Smooth muscle cell (in vitro differentiated cells): ENCODE measurements at regions not wholly inside any gene's neighbourhood (a gene's known extent, or its start where the extent isn't known, plus 50 kb on each side); places are given as distances from the start of the nearest gene placed in this dataset.

Experiments used
- DNase-seq: peaks from one replicate; lab custom pipeline; 2025; ENCODE audit not compliant: unreplicated experiment; lab: John Stamatoyannopoulos, UW
- H2AFZ ChIP-seq: fragments of 200-600 bp; sonication (generic); 2 replicates; pipeline ENCODE4 v1.6.0; 2016; ENCODE audit warnings: antibody characterized with exemption, low read depth, mild to moderate bottlenecking
- H3F3A ChIP-seq: fragments of 200-600 bp; sonication (generic); 2 replicates; pipeline ENCODE4 v1.6.0; 2017; ENCODE audit warnings: antibody characterized with exemption, low read depth
- H3K27ac ChIP-seq: fragments of 200-600 bp; sonication (generic); 2 replicates; pipeline ENCODE4 v1.5.1; 2016; ENCODE audit warnings: low read depth, mild to moderate bottlenecking
- H3K27me3 ChIP-seq: fragments of 200-600 bp; sonication (generic); 2 replicates; pipeline ENCODE4 v1.6.1; 2016; ENCODE audit warnings: low read depth, mild to moderate bottlenecking
- H3K36me3 ChIP-seq: fragments of 200-600 bp; sonication (generic); 2 replicates; pipeline ENCODE4 v1.5.1; 2016; ENCODE audit warnings: low read depth
- H3K4me1 ChIP-seq: fragments of 200-600 bp; sonication (generic); 2 replicates; pipeline ENCODE4 v1.5.1; 2016; ENCODE audit warnings: low read depth
- H3K4me2 ChIP-seq: fragments of 200-600 bp; sonication (generic); 2 replicates; pipeline ENCODE4 v1.6.0; 2016; ENCODE audit warnings: mild to moderate bottlenecking
- H3K4me3 ChIP-seq: fragments of 200-600 bp; sonication (generic); 2 replicates; pipeline ENCODE4 v1.5.1; 2016; ENCODE audit warnings: mild to moderate bottlenecking
- H3K79me2 ChIP-seq: fragments of 200-600 bp; sonication (generic); 2 replicates; pipeline ENCODE4 v1.6.0; 2016; ENCODE audit warnings: low read depth, mild to moderate bottlenecking
- H3K9ac ChIP-seq: fragments of 200-600 bp; sonication (generic); 2 replicates; pipeline ENCODE4 v1.6.0; 2016; ENCODE audit warnings: low read depth
- H3K9me3 ChIP-seq: fragments of 200-600 bp; sonication (generic); replicated peaks from 2 replicates; pipeline ENCODE4 v1.5.1; 2016; ENCODE audit warnings: low read depth
- H4K20me1 ChIP-seq: fragments of 200-600 bp; sonication (generic); 2 replicates; pipeline ENCODE4 v1.6.0; 2016; ENCODE audit warnings: low read depth
- WGBS: methylation state at CpG from one replicate; pipeline ENCODE4 v1.1.7; 2016; ENCODE audit warnings: low lambda C conversion rate; 5-methylcytosine and 5-hydroxymethylcytosine counted together
- TF ChIP-seq, protein P1 (sequence below): fragments of 200-600 bp; sonication (generic); IDR thresholded peaks from 2 replicates; pipeline ENCODE4 v1.5.1; 2017; ENCODE audit warnings: borderline replicate concordance, mild to moderate bottlenecking, antibody characterized with exemption; ENCODE audit not compliant: insufficient read depth, poor library complexity, severe bottlenecking

DNA sequence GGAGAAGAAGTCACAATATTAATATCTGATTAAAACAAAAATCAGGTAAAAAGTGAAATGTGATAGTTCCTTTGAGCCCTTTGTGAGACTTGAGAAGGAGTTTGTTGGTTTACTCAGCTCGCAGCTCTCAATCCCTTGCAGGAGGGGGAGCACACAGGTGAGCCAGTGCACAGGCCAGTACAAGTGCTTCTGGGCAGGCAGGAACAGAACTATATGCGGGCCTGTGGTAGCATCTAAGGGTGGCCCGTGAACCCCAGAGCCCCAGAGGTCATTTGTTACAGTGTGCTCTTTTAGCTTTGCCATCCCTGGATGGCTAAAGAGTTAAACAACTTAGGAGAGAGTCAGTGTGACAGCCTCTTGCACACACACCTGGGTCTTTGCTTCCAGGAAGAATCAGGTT lies 215.3 kb upstream of the EDIL3 start:
- no peak overlapping the region for H3K27ac ChIP-seq
- no peak for DNase-seq
- no peaks in the 10 kb centered on the region for H3K27me3 ChIP-seq
- no peaks in the 10 kb centered on the region for H3K79me2 ChIP-seq
- H2AFZ ChIP-seq, result no peak overlapping the region
- H3K4me1 ChIP-seq, result peaks cover 2% of the 10 kb centered on the region
- no peak overlapping the region for H3K9ac ChIP-seq
- TF ChIP-seq, protein P1, sequence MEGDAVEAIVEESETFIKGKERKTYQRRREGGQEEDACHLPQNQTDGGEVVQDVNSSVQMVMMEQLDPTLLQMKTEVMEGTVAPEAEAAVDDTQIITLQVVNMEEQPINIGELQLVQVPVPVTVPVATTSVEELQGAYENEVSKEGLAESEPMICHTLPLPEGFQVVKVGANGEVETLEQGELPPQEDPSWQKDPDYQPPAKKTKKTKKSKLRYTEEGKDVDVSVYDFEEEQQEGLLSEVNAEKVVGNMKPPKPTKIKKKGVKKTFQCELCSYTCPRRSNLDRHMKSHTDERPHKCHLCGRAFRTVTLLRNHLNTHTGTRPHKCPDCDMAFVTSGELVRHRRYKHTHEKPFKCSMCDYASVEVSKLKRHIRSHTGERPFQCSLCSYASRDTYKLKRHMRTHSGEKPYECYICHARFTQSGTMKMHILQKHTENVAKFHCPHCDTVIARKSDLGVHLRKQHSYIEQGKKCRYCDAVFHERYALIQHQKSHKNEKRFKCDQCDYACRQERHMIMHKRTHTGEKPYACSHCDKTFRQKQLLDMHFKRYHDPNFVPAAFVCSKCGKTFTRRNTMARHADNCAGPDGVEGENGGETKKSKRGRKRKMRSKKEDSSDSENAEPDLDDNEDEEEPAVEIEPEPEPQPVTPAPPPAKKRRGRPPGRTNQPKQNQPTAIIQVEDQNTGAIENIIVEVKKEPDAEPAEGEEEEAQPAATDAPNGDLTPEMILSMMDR, result no peak
- H3F3A ChIP-seq, result no peaks in the 10 kb centered on the region
- no peak overlapping the region for H3K4me3 ChIP-seq
- H3K4me2 ChIP-seq, result no peak overlapping the region
- H3K36me3 ChIP-seq, result no peaks in the 10 kb centered on the region
- no peaks in the 10 kb centered on the region for H3K9me3 ChIP-seq
- H4K20me1 ChIP-seq, result no peaks in the 10 kb centered on the region
- WGBS, result 81% methylated on average over 3 of the region's 3 CpGs

DNA sequence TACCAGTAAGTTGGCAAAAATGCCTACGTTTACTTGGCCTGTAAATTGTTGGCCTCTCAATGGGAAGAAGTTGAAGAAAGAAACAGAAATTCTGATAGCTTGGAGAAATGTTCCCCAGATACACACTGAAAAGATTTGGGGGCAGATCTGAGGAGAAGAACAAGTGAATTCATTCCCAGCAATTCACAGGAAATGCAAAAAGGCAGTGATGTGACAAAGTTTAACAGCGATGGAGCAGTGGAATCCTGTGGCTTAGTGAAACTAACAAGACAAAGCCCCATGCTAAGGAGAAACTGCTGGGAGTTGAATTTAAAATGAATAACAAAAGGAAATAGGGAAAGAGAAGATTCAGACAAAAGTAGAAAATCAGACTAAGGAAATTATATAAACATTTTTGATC lies 213.2 kb upstream of the EDIL3 start:
- no peaks in the 10 kb centered on the region for H3K36me3 ChIP-seq
- no peaks in the 10 kb centered on the region for H3K27me3 ChIP-seq
- H3K4me3 ChIP-seq, result no peak overlapping the region
- no peaks in the 10 kb centered on the region for H3K4me1 ChIP-seq
- H3F3A ChIP-seq, result no peaks in the 10 kb centered on the region
- no peaks in the 10 kb centered on the region for H4K20me1 ChIP-seq
- H3K9ac ChIP-seq, result no peak overlapping the region
- no peaks in the 10 kb centered on the region for H3K9me3 ChIP-seq
- H3K79me2 ChIP-seq, result no peaks in the 10 kb centered on the region
- WGBS, result 62% methylated on average over 2 of the region's 2 CpGs
- no peak overlapping the region for H3K27ac ChIP-seq
- TF ChIP-seq, protein P1, result no peak
- no peak overlapping the region for H3K4me2 ChIP-seq
- H2AFZ ChIP-seq, result no peak overlapping the region
- DNase-seq, result no peak

DNA sequence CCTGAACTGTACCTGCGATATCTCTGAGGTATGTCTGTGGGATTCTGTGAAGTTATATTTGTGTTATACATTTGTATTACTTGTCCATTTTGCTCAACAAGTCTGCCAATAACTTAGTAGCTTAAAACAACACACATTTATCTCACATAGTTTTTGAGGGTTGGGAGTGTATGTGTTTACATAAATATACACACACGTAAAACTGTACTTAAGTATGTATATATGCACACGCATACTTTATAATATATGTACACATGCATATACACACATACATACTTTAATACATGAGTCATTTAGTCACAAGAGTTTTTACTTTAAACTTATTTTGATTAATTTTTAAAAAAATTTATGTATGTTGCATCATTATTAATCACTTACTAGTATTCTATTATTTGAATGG lies 205.9 kb upstream of the EDIL3 start:
- Histone ChIP-seq H3K79me2 (no peaks in the 10 kb centered on the region), H3K9me3 (no peaks in the 10 kb centered on the region), H2AFZ (no peak overlapping the region), H3K27ac (no peak overlapping the region), H3K9ac (no peak overlapping the region), H3K27me3 (no peaks in the 10 kb centered on the region), H3F3A (no peaks in the 10 kb centered on the region), H3K4me3 (no peak overlapping the region), H4K20me1 (no peaks in the 10 kb centered on the region), H3K4me1 (no peaks in the 10 kb centered on the region), H3K4me2 (no peak overlapping the region), H3K36me3 (no peaks in the 10 kb centered on the region)
- DNase-seq, result no peak
- TF ChIP-seq, protein P1, result no peak
- WGBS, result 95% methylated on average over 3 of the region's 3 CpGs

DNA sequence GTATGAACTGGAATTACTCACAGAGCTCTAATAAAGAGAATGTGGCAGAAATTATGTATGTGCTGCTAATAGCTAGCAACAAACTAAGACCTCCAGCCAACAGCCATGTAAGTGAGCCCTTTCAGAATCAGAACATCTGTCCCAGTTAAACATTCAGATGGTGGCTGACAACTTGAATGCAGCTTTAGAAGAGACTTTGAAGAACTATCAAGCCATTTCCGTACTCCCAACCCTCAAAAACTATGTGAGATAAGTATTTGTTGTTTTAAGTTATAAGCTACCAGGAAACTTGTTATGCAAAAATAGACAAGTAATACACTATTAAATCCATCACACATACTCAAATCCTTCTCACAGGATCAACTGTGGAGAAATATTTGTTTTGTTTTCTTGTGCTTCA lies 205.2 kb upstream of the EDIL3 start:
- no peak overlapping the region for H3K27ac ChIP-seq
- H3K4me1 ChIP-seq, result no peaks in the 10 kb centered on the region
- no peak for DNase-seq
- no peaks in the 10 kb centered on the region for H4K20me1 ChIP-seq
- H3K4me2 ChIP-seq, result no peak overlapping the region
- no peak overlapping the region for H2AFZ ChIP-seq
- H3K27me3 ChIP-seq, result no peaks in the 10 kb centered on the region
- no peak overlapping the region for H3K4me3 ChIP-seq
- no peaks in the 10 kb centered on the region for H3F3A ChIP-seq
- H3K36me3 ChIP-seq, result no peaks in the 10 kb centered on the region
- no peak overlapping the region for H3K9ac ChIP-seq
- no peaks in the 10 kb centered on the region for H3K9me3 ChIP-seq
- TF ChIP-seq, protein P1, result no peak
- 78% methylated on average over 1 of the region's 1 CpG for WGBS
- H3K79me2 ChIP-seq, result no peaks in the 10 kb centered on the region
